ENCODE measurements at regions not wholly inside any gene's neighbourhood (a gene's known extent, or its start where the extent isn't known, plus 50 kb on each side); places are given as distances from the start of the nearest gene placed in this dataset.
A peak's percentile ranks its signal among the peaks of the same experiment; 100 is the strongest.

DNA sequence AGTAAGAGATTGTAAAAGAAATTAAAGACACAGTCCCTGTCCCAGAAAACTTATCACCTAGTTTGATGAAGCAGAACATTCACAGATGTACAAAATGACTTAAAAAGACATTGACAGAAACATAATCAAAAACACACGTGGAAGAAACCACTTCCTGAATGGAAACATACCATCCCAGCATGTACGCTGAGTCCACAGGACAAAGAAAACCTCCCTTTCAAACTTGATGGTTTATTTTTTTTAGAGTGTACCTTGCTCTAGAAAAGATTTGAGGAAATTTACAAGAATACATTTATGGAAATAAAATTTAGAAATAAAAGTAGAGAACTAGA, 140.9 kb downstream of the PMP22 start:
- Mint-ChIP-seq H3K27ac (no peak overlapping the region), H3K27me3 (peaks cover 7% of the 10 kb centered on the region), H3K4me1 (no peaks in the 10 kb centered on the region), H3K36me3 (ENCODE audit: low read depth) (no peaks in the 10 kb centered on the region), H3K9me3 (no peaks in the 10 kb centered on the region), H3K4me3 (no peak overlapping the region)
- ATAC-seq (no peak), DNase-seq (no peak)

DNA sequence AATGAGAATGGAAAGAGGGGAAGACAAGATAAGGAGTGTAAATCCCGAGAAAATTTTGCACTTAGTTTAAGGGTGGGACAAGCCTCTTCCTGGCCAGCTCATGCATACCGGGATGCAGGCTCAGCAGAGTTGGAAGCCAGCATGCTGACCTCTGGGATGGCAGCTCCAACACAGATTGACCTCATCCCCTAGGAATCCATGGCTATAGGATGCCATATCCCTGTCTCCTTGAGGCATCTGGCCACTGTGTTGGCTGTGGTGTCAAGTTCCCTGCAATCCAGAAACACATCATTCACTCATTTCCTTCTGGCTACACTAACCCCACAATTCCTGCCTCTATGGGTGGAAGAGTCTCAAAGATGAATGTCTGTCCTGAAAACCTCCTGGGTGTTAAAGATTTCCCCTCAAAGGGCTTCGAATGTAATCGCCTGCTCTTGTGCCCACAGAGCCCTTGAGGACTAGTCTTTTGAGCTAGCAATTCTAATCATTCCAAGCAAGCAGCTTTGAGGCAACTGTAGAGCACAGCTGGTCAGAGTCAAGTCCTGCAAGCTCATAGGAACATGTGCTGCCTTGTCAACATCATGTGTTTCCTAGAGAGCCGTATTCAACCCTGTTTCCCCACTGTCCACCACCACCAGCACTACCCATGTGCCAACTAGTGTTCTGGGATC, 141.4 kb downstream of the PMP22 start:
- DNase-seq (no peak), ATAC-seq (no peak)
- Mint-ChIP-seq H3K27ac (no peak overlapping the region), H3K36me3 (ENCODE audit: low read depth) (no peaks in the 10 kb centered on the region), H3K4me3 (no peak overlapping the region), H3K9me3 (no peaks in the 10 kb centered on the region), H3K27me3 (peaks cover 9% of the 10 kb centered on the region), H3K4me1 (no peaks in the 10 kb centered on the region)

DNA sequence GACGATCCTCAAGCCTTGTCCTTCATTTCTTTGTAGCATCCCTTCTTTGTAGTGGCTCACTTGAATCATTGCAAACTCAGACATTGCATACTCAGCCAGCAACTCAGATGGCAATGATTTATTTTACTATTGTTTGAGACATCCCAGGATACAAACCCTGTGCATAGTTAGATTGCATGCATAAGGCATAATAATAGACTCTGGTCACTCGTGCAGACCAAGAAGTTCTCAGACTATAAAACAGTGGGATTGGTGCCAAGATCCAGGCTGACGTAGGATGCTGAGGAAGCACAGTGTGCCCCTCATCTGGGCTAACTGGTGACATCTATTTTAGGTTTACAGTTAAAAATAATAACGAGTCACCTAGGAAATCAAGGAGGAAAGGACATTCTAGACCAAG, 142.3 kb downstream of the PMP22 start:
- no peaks in the 10 kb centered on the region for H3K9me3 Mint-ChIP-seq
- no peaks in the 10 kb centered on the region for H3K4me1 Mint-ChIP-seq
- ATAC-seq = no peak
- H3K27me3 Mint-ChIP-seq = peaks cover 9% of the 10 kb centered on the region
- no peaks in the 10 kb centered on the region for H3K36me3 Mint-ChIP-seq (ENCODE audit: low read depth)
- no peak for DNase-seq
- no peak overlapping the region for H3K27ac Mint-ChIP-seq
- no peak overlapping the region for H3K4me3 Mint-ChIP-seq

DNA sequence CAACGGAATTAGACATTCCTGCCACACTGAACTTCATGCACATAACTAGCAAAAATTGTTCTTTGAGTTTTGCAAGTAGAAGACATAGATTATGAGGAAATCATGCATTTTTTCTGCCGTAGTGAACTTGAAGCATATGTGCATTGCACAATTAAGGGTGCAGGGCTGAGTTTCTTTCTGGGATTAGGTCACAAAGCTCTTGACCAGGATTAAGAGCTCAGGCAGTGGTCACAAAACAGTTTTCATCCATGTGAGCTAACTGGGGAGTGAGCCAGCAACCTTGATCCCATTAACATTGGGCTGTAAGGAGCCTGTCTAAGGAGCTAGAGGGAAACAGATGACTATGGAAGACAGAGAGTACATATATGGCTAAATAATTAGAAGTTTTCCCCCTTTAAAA, 143.7 kb downstream of the PMP22 start:
- no peaks in the 10 kb centered on the region for H3K4me1 Mint-ChIP-seq

DNA sequence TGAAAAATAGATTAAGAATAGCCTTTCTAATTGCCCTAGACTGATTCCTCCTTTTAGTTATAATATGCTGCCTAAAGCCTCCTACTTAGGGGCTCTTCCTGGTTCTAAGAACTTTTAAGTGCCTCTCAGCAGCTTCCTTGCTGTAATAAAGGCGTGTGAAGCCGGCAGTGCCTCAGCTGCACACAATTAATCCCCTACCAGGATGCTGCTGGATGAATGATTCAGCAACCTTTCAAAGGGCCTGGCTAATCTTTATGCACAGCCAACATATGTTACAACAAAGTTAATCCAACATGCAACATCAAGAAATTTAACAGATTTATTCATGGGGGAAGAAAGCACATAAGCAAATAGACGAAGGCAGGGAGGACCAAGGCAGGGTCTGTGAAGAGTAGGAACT, 145.2 kb downstream of the PMP22 start:
- peaks cover 8% of the 10 kb centered on the region for H3K9me3 Mint-ChIP-seq
- no peak overlapping the region for H3K27ac Mint-ChIP-seq
- no peak overlapping the region for H3K4me3 Mint-ChIP-seq
- H3K27me3 Mint-ChIP-seq = peaks cover 9% of the 10 kb centered on the region
- ATAC-seq (no peak), DNase-seq (no peak)
- no peaks in the 10 kb centered on the region for H3K36me3 Mint-ChIP-seq (ENCODE audit: low read depth)
- no peaks in the 10 kb centered on the region for H3K4me1 Mint-ChIP-seq

More for the DNA sequence above, 143.7 kb downstream of the PMP22 start:
- peaks cover 2% of the 10 kb centered on the region for H3K9me3 Mint-ChIP-seq
- DNase-seq (no peak), ATAC-seq (no peak)
- H3K4me3 Mint-ChIP-seq = no peak overlapping the region
- H3K27me3 Mint-ChIP-seq = peaks cover 9% of the 10 kb centered on the region
- H3K27ac Mint-ChIP-seq = no peak overlapping the region
- H3K36me3 Mint-ChIP-seq (ENCODE audit: low read depth) = no peaks in the 10 kb centered on the region

DNA sequence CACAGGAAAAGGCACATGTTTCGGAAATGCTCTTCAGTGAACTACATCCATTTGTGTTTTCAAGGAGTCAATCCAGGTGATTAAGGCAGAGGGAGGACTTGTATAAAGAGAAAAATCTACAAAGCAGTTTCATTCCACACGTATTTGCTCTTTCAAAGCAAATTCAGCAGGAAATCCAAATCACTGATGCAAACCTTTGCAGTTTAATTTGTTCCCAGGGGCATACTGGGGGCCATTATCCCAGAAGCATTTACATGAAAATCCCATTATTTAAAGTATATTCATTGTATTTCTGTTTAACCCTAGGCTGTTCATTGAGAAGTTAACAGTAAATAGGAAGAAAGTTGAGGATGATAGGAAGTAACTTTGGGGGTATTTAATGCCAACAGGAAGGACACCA, 147.9 kb downstream of the PMP22 start:
- Mint-ChIP-seq H3K4me3 (no peak overlapping the region), H3K36me3 (ENCODE audit: low read depth) (no peaks in the 10 kb centered on the region), H3K4me1 (no peaks in the 10 kb centered on the region), H3K27me3 (peaks cover 9% of the 10 kb centered on the region), H3K27ac (no peak overlapping the region), H3K9me3 (peaks cover 8% of the 10 kb centered on the region)
- ATAC-seq (no peak), DNase-seq (no peak)

DNA sequence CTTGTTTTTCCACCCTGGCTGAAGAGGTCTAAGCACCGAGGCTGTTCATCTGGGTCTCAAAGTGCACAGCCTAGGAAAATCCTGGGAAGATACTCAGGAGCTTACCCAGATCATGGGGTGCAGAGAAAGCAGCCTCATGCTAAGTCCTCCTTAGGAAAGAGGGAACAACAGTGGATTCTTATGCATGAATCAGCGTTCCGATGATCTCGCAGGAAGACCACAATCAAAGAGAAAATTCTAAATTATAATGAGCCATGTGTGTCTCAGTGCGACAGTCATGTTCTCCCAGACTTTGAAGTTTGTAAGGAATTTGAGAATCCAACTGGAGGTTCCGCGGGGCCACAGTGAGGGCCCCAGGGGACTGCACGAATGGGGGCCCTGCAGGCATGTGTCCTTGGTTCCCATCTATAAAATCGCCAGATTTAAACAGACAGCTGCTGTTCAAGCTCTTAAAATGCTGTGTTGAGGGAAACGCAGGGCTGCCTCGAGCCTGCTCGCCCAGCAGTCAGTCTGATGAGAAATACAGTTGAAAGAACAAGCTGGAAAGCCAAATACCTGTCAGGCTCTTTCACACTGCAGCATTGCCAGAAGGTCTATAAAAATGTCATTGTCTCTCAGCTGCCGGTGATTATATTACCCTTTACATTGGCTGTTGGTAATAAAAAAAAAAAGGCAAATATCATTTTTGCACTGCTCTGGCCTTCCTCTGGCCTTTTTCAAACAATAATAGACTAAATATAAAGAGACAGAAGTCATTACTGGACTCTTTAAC, 152.1 kb downstream of the PMP22 start:
- no peak for DNase-seq

DNA sequence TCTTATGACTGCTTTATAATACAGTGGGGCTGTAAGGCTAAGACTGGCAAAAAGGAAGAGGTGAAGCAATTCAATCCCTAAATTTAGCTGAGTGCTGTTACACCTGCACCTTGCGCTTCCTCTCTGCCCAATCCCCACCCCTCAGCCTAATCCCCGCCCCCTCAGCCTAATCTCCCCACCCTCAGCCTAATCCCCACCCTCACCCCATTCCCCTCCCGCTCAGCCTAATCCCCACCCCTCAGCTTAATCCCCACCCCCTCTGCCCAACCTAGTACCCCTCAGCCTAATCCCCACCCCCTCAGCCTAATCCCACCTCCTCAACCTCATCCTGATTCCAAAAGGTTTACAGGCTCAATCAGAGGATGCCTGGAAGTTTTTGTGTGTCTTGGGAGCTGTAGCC, 155.5 kb downstream of the PMP22 start:
- DNase-seq (no peak), ATAC-seq (no peak)
- Mint-ChIP-seq H3K4me1 (no peaks in the 10 kb centered on the region), H3K4me3 (no peak overlapping the region), H3K27me3 (no peaks in the 10 kb centered on the region), H3K27ac (no peak overlapping the region), H3K9me3 (no peaks in the 10 kb centered on the region), H3K36me3 (ENCODE audit: low read depth) (no peaks in the 10 kb centered on the region)

More for the DNA sequence above, 152.1 kb downstream of the PMP22 start:
- peaks cover 8% of the 10 kb centered on the region for H3K9me3 Mint-ChIP-seq
- ATAC-seq = no peak
- H3K27ac Mint-ChIP-seq = no peak overlapping the region
- H3K27me3 Mint-ChIP-seq = no peaks in the 10 kb centered on the region
- no peaks in the 10 kb centered on the region for H3K4me1 Mint-ChIP-seq
- H3K4me3 Mint-ChIP-seq = no peak overlapping the region
- no peaks in the 10 kb centered on the region for H3K36me3 Mint-ChIP-seq (ENCODE audit: low read depth)

DNA sequence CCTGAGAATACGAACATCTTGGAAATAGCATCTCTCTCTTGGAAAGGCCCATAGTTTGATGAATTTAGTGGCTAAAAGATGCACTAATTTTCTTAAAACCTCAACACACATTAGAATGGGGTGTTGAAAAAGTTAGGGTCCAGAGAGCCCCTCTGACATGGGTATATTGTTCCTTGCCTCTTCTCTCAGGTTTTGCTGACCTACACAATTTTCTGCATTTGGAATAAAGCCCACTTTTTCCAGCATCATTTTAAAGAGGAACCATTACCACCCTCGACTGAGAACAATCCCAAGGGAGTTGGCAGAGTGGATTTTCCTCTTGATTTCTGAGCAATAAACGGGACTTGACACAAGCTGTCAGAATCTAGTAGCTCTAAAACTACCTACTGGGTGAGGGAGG, 156.1 kb downstream of the PMP22 start:
- H3K36me3 Mint-ChIP-seq (ENCODE audit: low read depth) = no peaks in the 10 kb centered on the region
- no peak for ATAC-seq

DNA sequence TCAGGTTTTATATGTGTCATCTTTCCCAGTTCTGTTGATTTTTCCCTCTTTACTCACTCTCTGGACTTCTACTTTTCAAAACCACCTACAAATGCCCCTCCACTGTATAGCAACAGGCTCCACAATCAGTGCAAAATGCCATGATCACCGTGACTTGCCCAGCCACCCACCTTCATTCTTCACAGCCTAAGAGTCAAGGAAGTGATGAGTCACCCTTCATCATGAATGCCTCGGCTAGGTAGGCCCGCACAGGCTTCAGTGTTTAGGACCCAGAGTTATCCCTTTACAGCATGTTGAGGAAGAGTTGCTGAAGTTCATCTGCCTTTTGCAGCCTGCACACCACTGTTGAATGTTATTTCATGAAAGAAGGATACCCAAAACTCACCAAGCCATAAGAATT, 158.6 kb downstream of the PMP22 start:
- Mint-ChIP-seq H3K4me1 (no peaks in the 10 kb centered on the region), H3K36me3 (ENCODE audit: low read depth) (no peaks in the 10 kb centered on the region), H3K9me3 (no peaks in the 10 kb centered on the region), H3K27me3 (peaks cover 2% of the 10 kb centered on the region), H3K4me3 (no peak overlapping the region), H3K27ac (no peak overlapping the region)
- ATAC-seq = peak; percentile 40
- no peak for DNase-seq

More for the DNA sequence above, 156.1 kb downstream of the PMP22 start:
- H3K4me1 Mint-ChIP-seq = no peaks in the 10 kb centered on the region
- DNase-seq = no peak
- no peaks in the 10 kb centered on the region for H3K9me3 Mint-ChIP-seq
- H3K4me3 Mint-ChIP-seq = no peak overlapping the region
- no peaks in the 10 kb centered on the region for H3K27me3 Mint-ChIP-seq
- no peak overlapping the region for H3K27ac Mint-ChIP-seq

DNA sequence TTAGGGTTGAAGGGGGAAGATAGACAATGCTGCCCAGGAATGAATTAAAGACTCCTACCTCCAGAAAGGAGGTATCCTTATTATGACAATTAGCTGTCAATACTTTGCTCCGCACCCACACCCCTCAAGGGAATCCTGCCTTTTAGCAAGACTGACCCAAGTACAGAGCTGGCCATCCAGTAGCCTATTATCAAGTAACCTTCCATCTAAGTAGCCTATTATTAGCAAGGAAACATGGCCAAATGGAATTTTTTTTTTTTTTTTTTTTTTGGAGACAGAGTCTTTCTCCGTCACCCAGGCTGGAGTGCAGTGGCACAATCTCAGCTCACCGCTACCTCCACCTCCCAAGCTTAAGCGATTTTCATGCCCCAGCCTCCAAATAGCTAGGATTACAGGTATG, 161.3 kb downstream of the PMP22 start:
- Mint-ChIP-seq H3K4me1 (no peaks in the 10 kb centered on the region), H3K4me3 (no peak overlapping the region), H3K36me3 (ENCODE audit: low read depth) (no peaks in the 10 kb centered on the region), H3K27ac (no peak overlapping the region), H3K9me3 (no peaks in the 10 kb centered on the region), H3K27me3 (peaks cover 4% of the 10 kb centered on the region)
- no peak for ATAC-seq
- DNase-seq = no peak

DNA sequence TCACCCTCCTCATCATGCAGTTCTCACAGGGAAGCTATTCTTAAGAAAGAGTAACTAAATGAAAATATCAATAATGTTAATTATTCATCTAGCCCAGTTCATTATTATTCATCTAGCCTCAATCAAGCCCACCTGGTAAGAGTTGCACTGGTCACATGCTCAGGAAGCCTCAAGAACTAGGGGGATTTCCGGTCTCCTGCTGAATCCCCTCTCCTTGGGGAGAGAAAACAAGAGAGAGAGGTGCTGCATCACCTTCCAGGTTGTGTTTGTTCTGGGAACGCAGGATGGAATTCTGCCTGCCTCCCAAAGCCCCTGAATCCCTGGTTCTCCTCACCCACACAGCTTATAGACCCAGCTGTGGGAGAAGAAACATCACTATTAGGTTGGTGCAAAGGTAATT, 164.0 kb downstream of the PMP22 start:
- ATAC-seq (no peak), DNase-seq (no peak)
- H3K36me3 Mint-ChIP-seq (ENCODE audit: low read depth) = no peaks in the 10 kb centered on the region
- H3K27me3 Mint-ChIP-seq = peaks cover 7% of the 10 kb centered on the region
- no peaks in the 10 kb centered on the region for H3K9me3 Mint-ChIP-seq
- no peak overlapping the region for H3K27ac Mint-ChIP-seq
- H3K4me3 Mint-ChIP-seq = no peak overlapping the region
- H3K4me1 Mint-ChIP-seq = no peaks in the 10 kb centered on the region

DNA sequence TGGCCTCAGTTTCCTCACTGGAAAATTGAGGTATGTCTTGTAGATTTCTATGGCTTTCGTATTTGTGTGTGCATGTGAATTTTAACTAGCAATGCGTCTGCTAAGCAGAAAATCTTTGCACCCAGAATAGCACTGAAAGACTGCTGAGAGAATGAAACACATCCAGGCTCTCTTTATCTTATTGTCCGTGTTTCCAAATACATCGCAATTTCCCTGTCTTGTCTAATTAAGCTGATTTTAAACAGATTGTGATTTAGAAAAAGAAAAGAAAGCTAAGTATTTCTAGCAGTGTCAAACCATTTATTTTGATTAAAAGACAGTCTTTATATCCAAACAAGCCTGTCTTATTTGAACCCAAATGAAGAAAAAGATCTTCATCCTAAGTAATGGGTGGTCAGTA, 168.6 kb downstream of the PMP22 start:
- no peak overlapping the region for H3K27ac Mint-ChIP-seq
- DNase-seq = no peak
- H3K9me3 Mint-ChIP-seq = no peaks in the 10 kb centered on the region
- peaks cover 8% of the 10 kb centered on the region for H3K27me3 Mint-ChIP-seq
- no peak for ATAC-seq
- H3K4me3 Mint-ChIP-seq = no peak overlapping the region
- no peaks in the 10 kb centered on the region for H3K4me1 Mint-ChIP-seq
- no peaks in the 10 kb centered on the region for H3K36me3 Mint-ChIP-seq (ENCODE audit: low read depth)

DNA sequence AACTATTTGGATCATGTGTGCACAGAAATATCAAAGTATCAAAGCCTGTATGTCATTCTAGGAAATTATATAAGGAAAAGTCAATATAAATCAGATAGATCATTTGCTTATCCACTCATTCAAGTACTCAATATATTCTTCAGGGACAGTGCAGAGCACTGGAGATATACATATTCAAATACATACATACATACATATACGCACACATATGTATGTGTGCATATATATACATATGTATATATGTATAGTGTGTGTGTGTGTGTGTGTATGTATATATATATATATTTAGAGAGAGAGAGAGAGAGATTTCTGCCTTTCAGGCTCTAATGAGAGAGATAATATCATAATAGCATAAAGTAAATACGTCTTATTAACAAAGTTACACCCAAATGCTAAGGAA, 169.2 kb downstream of the PMP22 start:
- no peak overlapping the region for H3K27ac Mint-ChIP-seq
- H3K4me3 Mint-ChIP-seq = no peak overlapping the region
- H3K36me3 Mint-ChIP-seq (ENCODE audit: low read depth) = no peaks in the 10 kb centered on the region
- ATAC-seq = no peak
- DNase-seq = no peak
- H3K27me3 Mint-ChIP-seq = peaks cover 8% of the 10 kb centered on the region
- no peaks in the 10 kb centered on the region for H3K9me3 Mint-ChIP-seq
- no peaks in the 10 kb centered on the region for H3K4me1 Mint-ChIP-seq

DNA sequence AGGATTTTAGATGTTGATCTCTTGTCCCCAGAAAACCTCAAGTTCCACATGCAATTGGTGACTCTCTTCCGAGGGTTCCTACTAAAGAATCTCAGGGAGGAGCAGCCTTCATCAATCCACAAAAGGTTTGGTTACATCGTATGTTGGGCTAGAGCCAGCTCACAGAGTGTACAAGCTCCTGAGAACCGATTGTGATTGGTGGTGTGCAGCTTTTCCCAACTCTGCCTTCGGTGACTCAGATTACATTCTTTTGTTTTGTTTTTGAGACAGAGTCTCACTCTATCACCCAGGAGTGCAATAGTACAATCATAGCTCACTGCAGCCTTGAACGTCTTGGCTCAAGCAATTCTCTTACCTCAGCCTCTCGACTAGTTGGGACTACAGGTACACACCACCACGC, 172.4 kb downstream of the PMP22 start:
- no peak overlapping the region for H3K4me3 Mint-ChIP-seq
- H3K27ac Mint-ChIP-seq = no peak overlapping the region
- ATAC-seq (no peak), DNase-seq (no peak)
- H3K9me3 Mint-ChIP-seq = no peaks in the 10 kb centered on the region
- no peaks in the 10 kb centered on the region for H3K4me1 Mint-ChIP-seq
- H3K27me3 Mint-ChIP-seq = peaks cover 3% of the 10 kb centered on the region
- no peaks in the 10 kb centered on the region for H3K36me3 Mint-ChIP-seq (ENCODE audit: low read depth)
